IPS DF 6.9 (cell line): ENCODE measurements at regions not wholly inside any gene's neighbourhood (a gene's known extent, or its start where the extent isn't known, plus 50 kb on each side); places are given as distances from the start of the nearest gene placed in this dataset.
"Not testable (repeated sequence)": the region's sequence is repeated elsewhere in the genome, so short reads cannot be mapped to it uniquely, and the experiment has no call there.

Experiments
- DNase-seq: peaks from one replicate; pipeline ENCODE4 v3.0.0-alpha.2; 2013; ENCODE audit warnings: low read depth, low spot score
- H3K27ac ChIP-seq: one replicate; pipeline ENCODE4 v1.5.1; 2013; ENCODE audit warnings: low read length, control low read depth
- H3K27me3 ChIP-seq: 2 replicates; pipeline ENCODE4 v1.6.1; 2013; ENCODE audit warnings: mild to moderate bottlenecking, low read length; ENCODE audit not compliant: control insufficient read depth, insufficient read depth
- H3K36me3 ChIP-seq: 2 replicates; pipeline ENCODE4 v1.6.1; 2013; ENCODE audit warnings: low read length; ENCODE audit not compliant: control insufficient read depth, insufficient read depth
- H3K4me1 ChIP-seq: 2 replicates; pipeline ENCODE4 v1.6.1; 2013; ENCODE audit warnings: low read length; ENCODE audit not compliant: control insufficient read depth, insufficient read depth
- H3K4me3 ChIP-seq: 2 replicates; pipeline ENCODE4 v1.5.1; 2013; ENCODE audit warnings: mild to moderate bottlenecking, low read length
- H3K9me3 ChIP-seq: 2 replicates; pipeline ENCODE4 v1.6.1; 2013; ENCODE audit warnings: low read length, inconsistent platforms; ENCODE audit not compliant: control insufficient read depth, insufficient read depth
- WGBS: extraction: QIAGEN DNeasy Blood & Tissue Kit; methylation state at CpG from one replicate; pipeline ENCODE4 v1.1.7; 2013; ENCODE audit warnings: mixed read lengths, missing lambda C conversion rate; ENCODE audit not compliant: insufficient read length, insufficient coverage; 5-methylcytosine and 5-hydroxymethylcytosine counted together

DNA sequence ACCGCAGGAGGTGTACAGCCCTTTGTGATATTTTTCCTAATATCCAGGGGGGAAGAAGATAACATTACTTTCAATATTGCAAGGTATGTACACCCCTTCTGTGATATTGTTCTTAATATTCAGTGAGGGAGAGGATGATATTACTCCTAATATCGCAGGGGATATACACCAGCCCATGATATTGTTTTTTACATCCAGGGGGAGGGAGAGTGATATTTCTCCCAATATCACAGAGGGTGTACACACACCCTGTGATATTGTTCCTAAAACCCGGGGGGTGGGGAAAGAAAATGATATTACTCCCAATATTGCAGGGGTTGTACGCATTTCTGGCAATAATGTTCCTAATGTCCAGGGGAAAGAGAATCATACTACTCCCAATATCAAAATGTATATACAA, 58.0 kb upstream of the SLC25A48 start:
- Histone ChIP-seq H3K27me3 (no peaks in the 10 kb centered on the region), H3K36me3 (no peaks in the 10 kb centered on the region), H3K4me3 (no peak overlapping the region), H3K27ac (no peak overlapping the region), H3K9me3 (no peaks in the 10 kb centered on the region), H3K4me1 (no peaks in the 10 kb centered on the region)
- whole genome bisulfite sequencing: no CpG with 5 or more reads among the region's 4 CpGs
- no peak for DNase-seq

DNA sequence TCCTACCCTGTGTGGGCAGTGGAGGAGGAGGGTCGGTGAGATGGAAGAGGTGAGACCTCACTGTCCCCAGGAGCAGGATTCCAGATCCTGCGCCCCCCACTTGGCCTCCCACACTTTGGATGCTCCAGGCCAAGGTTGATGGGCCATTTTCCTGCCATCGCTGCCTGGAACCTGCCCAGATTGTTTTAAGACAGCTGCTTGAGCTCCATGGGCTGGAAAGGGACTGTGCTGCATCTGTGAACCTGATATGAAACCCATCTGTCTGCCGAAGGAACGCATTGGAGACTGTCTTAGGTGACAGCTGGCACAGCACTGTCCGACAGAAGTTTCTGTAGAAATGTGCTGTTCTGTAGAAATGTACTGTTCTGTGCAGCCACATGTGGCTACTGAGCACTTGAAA, 72.7 kb upstream of the SLC25A48 start:
- no peak for DNase-seq
- Histone ChIP-seq H3K9me3 (no peaks in the 10 kb centered on the region), H3K27me3 (no peaks in the 10 kb centered on the region), H3K36me3 (no peaks in the 10 kb centered on the region), H3K4me1 (no peaks in the 10 kb centered on the region), H3K4me3 (no peak overlapping the region), H3K27ac (no peak overlapping the region)
- no CpG with 5 or more reads among the region's 6 CpGs for WGBS

DNA sequence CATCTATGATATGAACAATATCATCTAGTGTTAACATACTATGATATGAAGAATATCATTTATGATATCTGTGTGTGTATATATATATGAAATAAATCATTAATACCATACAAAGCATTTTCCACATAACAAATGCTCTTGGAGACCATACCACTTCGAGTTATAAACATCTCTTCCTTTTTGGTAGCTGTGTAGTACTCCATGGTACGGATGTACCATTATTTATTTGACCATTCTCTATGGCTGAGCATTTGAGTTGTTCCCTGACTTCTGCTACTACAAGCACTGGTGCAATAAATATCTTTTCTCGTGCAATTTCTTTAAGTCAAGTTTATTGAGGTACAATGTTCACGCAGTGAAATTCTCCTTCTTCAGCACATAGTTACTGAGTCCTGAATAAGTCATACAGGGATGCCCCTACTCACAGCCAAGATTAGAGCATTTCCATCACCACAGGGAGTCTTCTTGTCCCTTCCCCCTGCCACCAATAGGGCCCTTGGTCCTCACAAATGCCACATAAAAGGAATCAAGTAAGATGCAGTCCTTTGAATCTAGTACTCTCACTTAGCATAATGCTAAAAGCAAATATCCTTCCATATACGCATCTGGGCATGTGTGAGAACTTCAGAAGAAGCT, 75.2 kb upstream of the SLC25A48 start:
- no CpG with 5 or more reads among the region's 5 CpGs for WGBS
- Histone ChIP-seq H3K4me3 (no peak overlapping the region), H3K9me3 (no peaks in the 10 kb centered on the region), H3K27ac (no peak overlapping the region), H3K27me3 (no peaks in the 10 kb centered on the region), H3K4me1 (no peaks in the 10 kb centered on the region), H3K36me3 (no peaks in the 10 kb centered on the region)
- DNase-seq: no peak

DNA sequence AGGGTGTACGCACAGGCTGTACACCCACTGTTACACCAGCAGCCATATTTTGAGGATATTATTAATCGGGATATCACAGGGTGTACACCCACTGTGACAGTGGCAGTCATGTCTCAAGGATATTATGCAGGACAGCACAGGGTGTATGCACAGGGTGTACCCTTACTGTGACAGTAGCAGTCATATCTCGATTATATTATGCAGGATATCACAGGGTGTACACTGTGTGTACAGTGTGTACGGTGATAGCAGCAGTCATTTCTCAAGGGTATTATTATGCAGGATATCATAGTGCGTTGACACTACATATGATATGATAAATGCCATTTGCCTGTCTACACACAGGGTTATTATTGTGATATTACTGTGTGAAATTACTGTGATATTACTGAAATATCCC, 80.5 kb upstream of the SLC25A48 start:
- no peak overlapping the region for H3K4me3 ChIP-seq

DNA sequence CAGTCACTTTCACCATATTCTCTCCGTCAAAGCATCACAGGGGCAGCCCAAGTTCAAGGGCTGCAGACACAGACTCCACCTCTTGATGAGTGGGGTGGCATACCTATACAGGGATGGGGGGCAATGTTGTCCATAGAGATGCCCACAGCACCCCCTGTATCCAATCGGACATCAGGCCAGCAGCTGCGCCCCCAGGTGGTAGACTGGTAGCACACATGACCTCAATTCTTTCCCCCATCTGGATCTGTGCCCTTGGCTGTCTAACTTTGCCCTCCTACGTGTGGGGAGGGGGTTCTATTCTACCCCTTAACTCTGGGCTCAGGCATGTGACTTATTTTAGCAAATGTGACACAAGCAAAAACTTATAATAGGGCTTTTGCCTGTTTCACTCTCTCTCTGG, 84.0 kb upstream of the SLC25A48 start:
- Histone ChIP-seq H3K4me3 (no peak overlapping the region), H3K27ac (no peak overlapping the region), H3K27me3 (no peaks in the 10 kb centered on the region), H3K36me3 (no peaks in the 10 kb centered on the region), H3K9me3 (no peaks in the 10 kb centered on the region), H3K4me1 (no peaks in the 10 kb centered on the region)
- no peak for DNase-seq
- no CpG with 5 or more reads among the region's 4 CpGs for WGBS

More for the DNA sequence above, 80.5 kb upstream of the SLC25A48 start:
- H3K4me1 ChIP-seq: no peaks in the 10 kb centered on the region
- DNase-seq: no peak
- no peaks in the 10 kb centered on the region for H3K36me3 ChIP-seq
- no peaks in the 10 kb centered on the region for H3K27me3 ChIP-seq
- no peak overlapping the region for H3K27ac ChIP-seq
- H3K9me3 ChIP-seq: no peaks in the 10 kb centered on the region
- no CpG with 5 or more reads among the region's 5 CpGs for WGBS

DNA sequence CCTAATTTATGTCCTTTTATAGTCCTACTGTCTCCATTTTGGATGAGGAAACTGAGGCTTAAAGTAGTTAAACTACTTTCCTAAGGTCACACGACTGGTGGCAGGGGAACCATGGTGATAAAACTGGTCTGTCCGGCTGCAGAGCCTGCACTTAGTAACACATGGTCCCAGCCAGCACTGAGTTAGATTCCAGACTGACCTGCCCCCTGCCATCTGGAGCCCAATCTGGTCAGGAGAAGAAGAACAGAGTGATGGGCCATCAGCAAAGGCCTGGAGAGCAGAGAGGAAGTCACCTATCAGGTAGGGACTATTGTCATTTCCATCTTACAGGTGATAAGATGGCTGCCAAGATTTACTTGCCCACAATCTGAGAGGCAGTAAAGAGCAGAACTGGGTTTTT, 86.6 kb upstream of the SLC25A48 start:
- no peaks in the 10 kb centered on the region for H3K9me3 ChIP-seq
- H3K4me1 ChIP-seq: no peaks in the 10 kb centered on the region
- no peak for DNase-seq
- no CpG with 5 or more reads among the region's 2 CpGs for WGBS
- no peak overlapping the region for H3K4me3 ChIP-seq
- no peak overlapping the region for H3K27ac ChIP-seq
- H3K27me3 ChIP-seq: no peaks in the 10 kb centered on the region
- H3K36me3 ChIP-seq: no peaks in the 10 kb centered on the region

DNA sequence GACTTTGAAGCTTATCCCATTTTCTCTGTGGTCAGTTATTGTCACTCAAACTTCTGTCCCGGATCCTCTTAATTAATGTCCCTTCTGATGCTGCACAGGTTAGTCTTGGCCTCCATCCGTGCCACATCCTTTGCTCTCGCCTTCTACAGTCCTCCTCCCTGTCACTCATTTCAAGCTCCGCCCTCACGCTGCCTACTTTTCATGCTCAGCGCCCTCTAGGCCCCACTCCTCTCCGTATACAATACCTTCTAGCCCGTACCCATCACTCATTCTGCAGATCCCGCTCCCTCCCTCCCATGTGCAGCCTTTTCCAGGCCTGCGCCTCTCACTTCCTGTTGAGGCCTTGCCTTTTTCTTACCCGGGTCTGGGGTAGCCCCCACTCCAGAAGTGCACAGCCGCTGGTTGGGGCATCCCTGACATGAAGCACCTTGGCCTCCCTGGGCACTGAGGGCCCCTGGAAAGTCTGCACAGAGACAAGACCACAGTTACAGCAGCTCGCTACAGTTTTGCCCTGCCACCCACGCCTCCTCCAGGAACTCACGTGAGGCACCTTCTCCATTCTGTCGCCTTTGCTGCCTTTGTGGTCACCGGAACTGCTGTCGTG, 88.5 kb upstream of the SLC25A48 start:
- no CpG with 5 or more reads among the region's 18 CpGs for WGBS
- no peak for DNase-seq
- H3K4me1 ChIP-seq: no peaks in the 10 kb centered on the region
- H3K27ac ChIP-seq: no peak overlapping the region
- H3K36me3 ChIP-seq: no peaks in the 10 kb centered on the region
- H3K4me3 ChIP-seq: no peak overlapping the region
- H3K9me3 ChIP-seq: no peaks in the 10 kb centered on the region
- H3K27me3 ChIP-seq: no peaks in the 10 kb centered on the region

DNA sequence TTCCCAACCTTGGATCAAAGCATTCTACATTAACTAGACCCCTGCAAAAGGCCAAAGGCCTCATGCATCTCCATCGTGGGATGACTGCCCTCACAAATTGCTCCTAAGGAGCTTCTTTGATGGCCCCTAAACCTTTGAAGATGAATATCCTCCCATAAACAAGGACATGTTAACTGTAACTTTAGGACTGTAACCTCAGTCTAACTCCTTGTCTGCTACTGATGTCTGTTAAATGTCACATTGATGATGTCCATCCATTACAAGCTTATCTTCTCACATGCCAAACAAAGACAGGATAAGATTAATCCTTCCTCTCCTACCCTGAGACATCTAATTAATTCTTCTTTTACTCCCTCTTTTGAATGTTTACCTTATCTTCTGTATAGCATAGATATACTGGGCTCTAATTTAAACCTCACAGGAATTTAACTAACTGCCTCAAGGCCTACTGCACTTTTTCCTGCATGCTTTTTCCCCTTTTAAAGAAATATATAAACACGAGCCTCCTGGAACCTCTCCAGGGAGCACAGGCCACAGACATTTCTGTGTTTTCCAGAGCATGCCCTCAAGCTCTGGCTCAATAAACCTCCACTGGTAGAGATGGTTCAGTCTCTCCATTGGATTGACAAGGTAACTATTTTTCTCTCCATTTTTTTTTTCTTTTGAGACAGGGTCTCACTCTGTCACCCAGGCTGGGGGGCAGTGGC, 90.6 kb upstream of the SLC25A48 start:
- whole genome bisulfite sequencing: no CpG with 5 or more reads among the region's 2 CpGs
- DNase-seq: no peak
- H3K36me3 ChIP-seq: no peaks in the 10 kb centered on the region
- H3K4me1 ChIP-seq: no peaks in the 10 kb centered on the region
- no peak overlapping the region for H3K4me3 ChIP-seq
- H3K27ac ChIP-seq: no peak overlapping the region
- no peaks in the 10 kb centered on the region for H3K27me3 ChIP-seq
- no peaks in the 10 kb centered on the region for H3K9me3 ChIP-seq

DNA sequence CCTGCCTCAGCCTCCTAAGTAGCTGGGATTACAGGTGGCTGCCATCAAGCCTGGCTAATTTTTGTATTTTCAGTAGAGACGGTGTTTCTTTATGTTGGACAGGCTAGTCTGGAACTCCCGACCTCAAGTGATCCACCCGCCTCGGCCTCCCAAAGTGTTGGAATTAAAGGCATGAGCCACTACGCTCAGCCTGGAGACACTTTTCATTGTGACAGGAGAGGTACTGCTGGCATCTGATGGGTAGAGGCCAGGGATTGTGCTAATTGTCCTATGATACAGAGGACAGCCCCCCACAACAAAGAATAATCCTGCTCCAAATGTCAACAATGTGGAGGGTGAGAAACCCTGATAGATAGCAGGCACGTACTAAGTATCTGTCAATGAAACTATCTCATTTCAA, 91.3 kb upstream of the SLC25A48 start:
- DNase-seq: no peak
- H3K4me3 ChIP-seq: no peak overlapping the region
- no CpG with 5 or more reads among the region's 6 CpGs for WGBS
- no peaks in the 10 kb centered on the region for H3K9me3 ChIP-seq
- no peaks in the 10 kb centered on the region for H3K4me1 ChIP-seq
- H3K27ac ChIP-seq: no peak overlapping the region
- H3K27me3 ChIP-seq: no peaks in the 10 kb centered on the region
- no peaks in the 10 kb centered on the region for H3K36me3 ChIP-seq

DNA sequence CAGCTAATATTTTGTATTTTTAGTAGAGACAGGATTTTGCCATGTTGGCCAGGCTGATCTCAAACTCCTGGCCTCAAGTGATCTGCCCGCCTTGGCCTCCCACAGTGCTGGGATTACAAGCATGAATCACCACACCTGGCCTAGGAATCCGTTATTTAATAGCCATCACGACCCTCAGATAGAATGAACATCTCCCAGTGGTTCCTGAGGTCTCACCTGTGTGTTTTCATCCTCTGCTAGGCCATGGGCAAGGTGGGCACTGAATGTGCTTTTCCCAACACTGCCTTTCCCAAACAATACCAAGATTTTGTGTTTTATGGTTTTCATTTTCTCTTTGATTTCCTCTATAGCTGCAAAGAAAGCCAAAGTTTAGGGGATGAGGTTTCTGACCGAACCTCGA, 92.2 kb upstream of the SLC25A48 start:
- not testable (repeated sequence) for H3K27me3 ChIP-seq, H3K9me3 ChIP-seq, H3K27ac ChIP-seq, H3K36me3 ChIP-seq, H3K4me3 ChIP-seq, DNase-seq, H3K4me1 ChIP-seq
- no CpG with 5 or more reads among the region's 5 CpGs for WGBS

DNA sequence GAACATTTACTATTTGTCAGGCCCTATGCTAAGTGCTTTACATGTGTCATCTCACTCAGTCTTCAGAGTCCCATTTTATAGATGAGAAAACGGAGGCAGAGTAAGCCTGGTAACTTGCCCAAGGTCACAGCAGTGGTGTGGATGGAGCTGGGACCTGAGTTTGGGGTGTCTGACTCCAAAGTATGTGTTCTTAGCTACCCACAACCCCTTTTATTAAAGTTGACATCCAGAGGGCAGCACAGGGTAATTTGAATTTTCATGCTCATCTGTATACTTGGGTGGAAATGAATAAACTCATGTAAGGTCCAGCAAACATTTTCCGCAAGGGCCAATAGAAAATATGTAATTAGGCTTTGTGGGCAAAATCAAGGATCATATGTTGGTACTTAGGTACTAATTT, 93.4 kb upstream of the SLC25A48 start:
- no peaks in the 10 kb centered on the region for H3K4me1 ChIP-seq
- no peak overlapping the region for H3K27ac ChIP-seq
- DNase-seq: no peak
- H3K4me3 ChIP-seq: no peak overlapping the region
- no peaks in the 10 kb centered on the region for H3K36me3 ChIP-seq
- no peaks in the 10 kb centered on the region for H3K9me3 ChIP-seq
- WGBS: no CpG with 5 or more reads among the region's 2 CpGs
- no peaks in the 10 kb centered on the region for H3K27me3 ChIP-seq
